Smooth muscle cell (in vitro differentiated cells): ENCODE measurements at regions not wholly inside any gene's neighbourhood (a gene's known extent, or its start where the extent isn't known, plus 50 kb on each side); places are given as distances from the start of the nearest gene placed in this dataset.

Experiments
- DNase-seq: peaks from one replicate; lab custom pipeline; 2025; ENCODE audit not compliant: unreplicated experiment; lab: John Stamatoyannopoulos, UW
- H2AFZ ChIP-seq: fragments of 200-600 bp; sonication (generic); 2 replicates; pipeline ENCODE4 v1.6.0; 2016; ENCODE audit warnings: antibody characterized with exemption, low read depth, mild to moderate bottlenecking
- H3F3A ChIP-seq: fragments of 200-600 bp; sonication (generic); 2 replicates; pipeline ENCODE4 v1.6.0; 2017; ENCODE audit warnings: antibody characterized with exemption, low read depth
- H3K27ac ChIP-seq: fragments of 200-600 bp; sonication (generic); 2 replicates; pipeline ENCODE4 v1.5.1; 2016; ENCODE audit warnings: low read depth, mild to moderate bottlenecking
- H3K27me3 ChIP-seq: fragments of 200-600 bp; sonication (generic); 2 replicates; pipeline ENCODE4 v1.6.1; 2016; ENCODE audit warnings: low read depth, mild to moderate bottlenecking
- H3K36me3 ChIP-seq: fragments of 200-600 bp; sonication (generic); 2 replicates; pipeline ENCODE4 v1.5.1; 2016; ENCODE audit warnings: low read depth
- H3K4me1 ChIP-seq: fragments of 200-600 bp; sonication (generic); 2 replicates; pipeline ENCODE4 v1.5.1; 2016; ENCODE audit warnings: low read depth
- H3K4me2 ChIP-seq: fragments of 200-600 bp; sonication (generic); 2 replicates; pipeline ENCODE4 v1.6.0; 2016; ENCODE audit warnings: mild to moderate bottlenecking
- H3K4me3 ChIP-seq: fragments of 200-600 bp; sonication (generic); 2 replicates; pipeline ENCODE4 v1.5.1; 2016; ENCODE audit warnings: mild to moderate bottlenecking
- H3K79me2 ChIP-seq: fragments of 200-600 bp; sonication (generic); 2 replicates; pipeline ENCODE4 v1.6.0; 2016; ENCODE audit warnings: low read depth, mild to moderate bottlenecking
- H3K9ac ChIP-seq: fragments of 200-600 bp; sonication (generic); 2 replicates; pipeline ENCODE4 v1.6.0; 2016; ENCODE audit warnings: low read depth
- H3K9me3 ChIP-seq: fragments of 200-600 bp; sonication (generic); replicated peaks from 2 replicates; pipeline ENCODE4 v1.5.1; 2016; ENCODE audit warnings: low read depth
- H4K20me1 ChIP-seq: fragments of 200-600 bp; sonication (generic); 2 replicates; pipeline ENCODE4 v1.6.0; 2016; ENCODE audit warnings: low read depth
- CTCF ChIP-seq: fragments of 200-600 bp; sonication (generic); IDR thresholded peaks from 2 replicates; pipeline ENCODE4 v1.5.1; 2017; ENCODE audit warnings: borderline replicate concordance, mild to moderate bottlenecking, antibody characterized with exemption; ENCODE audit not compliant: insufficient read depth, poor library complexity, severe bottlenecking
- WGBS: methylation state at CpG from one replicate; pipeline ENCODE4 v1.1.7; 2016; ENCODE audit warnings: low lambda C conversion rate; 5-methylcytosine and 5-hydroxymethylcytosine counted together

- no peaks in the 10 kb centered on the region for H3K9me3 ChIP-seq
- H2AFZ ChIP-seq: no peak overlapping the region
- no peak overlapping the region for H3K4me3 ChIP-seq
- no peaks in the 10 kb centered on the region for H3K79me2 ChIP-seq
- no peak for TF ChIP-seq CTCF
- H3K4me2 ChIP-seq: peak overlapping the region; percentile 2
- H3K27ac ChIP-seq: peak overlapping the region; percentile 71
- peaks cover 5% of the 10 kb centered on the region for H3K4me1 ChIP-seq
- no peaks in the 10 kb centered on the region for H3K36me3 ChIP-seq
- 18% methylated on average over 2 of the region's 2 CpGs for WGBS
- no peaks in the 10 kb centered on the region for H3F3A ChIP-seq
- H4K20me1 ChIP-seq: no peaks in the 10 kb centered on the region
- no peak overlapping the region for H3K9ac ChIP-seq
- DNase-seq: no peak
- no peaks in the 10 kb centered on the region for H3K27me3 ChIP-seq
Measured at GRCh38 chr6:164034602-164035140, 620.2 kb downstream of the QKI start.

GRCh38 chr6:164025180-164025579 is 610.7 kb downstream of the QKI start:
- H3K79me2 ChIP-seq: no peaks in the 10 kb centered on the region
- 94% methylated on average over 6 of the region's 6 CpGs for WGBS

GRCh38 chr6:164023535-164023934 is 609.0 kb downstream of the QKI start:
- H3K4me2 ChIP-seq: no peak overlapping the region
- no peak for TF ChIP-seq CTCF

More at GRCh38 chr6:164025180-164025579, 610.7 kb downstream of the QKI start:
- Histone ChIP-seq H2AFZ (no peak overlapping the region), H3K4me1 (no peaks in the 10 kb centered on the region), H4K20me1 (no peaks in the 10 kb centered on the region), H3F3A (no peaks in the 10 kb centered on the region), H3K4me2 (no peak overlapping the region), H3K27ac (no peak overlapping the region), H3K9ac (no peak overlapping the region), H3K9me3 (no peaks in the 10 kb centered on the region), H3K4me3 (no peak overlapping the region), H3K36me3 (no peaks in the 10 kb centered on the region), H3K27me3 (peaks cover 3% of the 10 kb centered on the region)
- no peak for TF ChIP-seq CTCF
- DNase-seq: no peak

GRCh38 chr6:164022632-164023031 is 608.1 kb downstream of the QKI start:
- Histone ChIP-seq H3K27ac (no peak overlapping the region), H3K27me3 (peaks cover 3% of the 10 kb centered on the region), H4K20me1 (no peaks in the 10 kb centered on the region), H3K79me2 (no peaks in the 10 kb centered on the region), H3K36me3 (no peaks in the 10 kb centered on the region), H3K9ac (no peak overlapping the region), H3K9me3 (no peaks in the 10 kb centered on the region), H3F3A (no peaks in the 10 kb centered on the region), H3K4me3 (no peak overlapping the region), H3K4me2 (no peak overlapping the region), H3K4me1 (no peaks in the 10 kb centered on the region), H2AFZ (no peak overlapping the region)
- TF ChIP-seq CTCF: no peak
- DNase-seq: no peak
- 80% methylated on average over 13 of the region's 13 CpGs for WGBS

More at GRCh38 chr6:164023535-164023934, 609.0 kb downstream of the QKI start:
- H3K4me1 ChIP-seq: no peaks in the 10 kb centered on the region
- no peaks in the 10 kb centered on the region for H4K20me1 ChIP-seq
- H3K9ac ChIP-seq: no peak overlapping the region
- DNase-seq: no peak
- no peaks in the 10 kb centered on the region for H3K79me2 ChIP-seq
- no peak overlapping the region for H3K27ac ChIP-seq
- 86% methylated on average over 7 of the region's 7 CpGs for WGBS
- H3K4me3 ChIP-seq: no peak overlapping the region
- no peak overlapping the region for H2AFZ ChIP-seq
- no peaks in the 10 kb centered on the region for H3K36me3 ChIP-seq
- peaks cover 3% of the 10 kb centered on the region for H3K27me3 ChIP-seq
- no peaks in the 10 kb centered on the region for H3F3A ChIP-seq
- H3K9me3 ChIP-seq: no peaks in the 10 kb centered on the region
